IPS DF 19.7 (cell line): ENCODE measurements at regions not wholly inside any gene's neighbourhood (a gene's known extent, or its start where the extent isn't known, plus 50 kb on each side); places are given as distances from the start of the nearest gene placed in this dataset.

Experiments
- DNase-seq: peaks from one replicate; pipeline ENCODE4 v3.0.0-alpha.2; 2013; ENCODE audit warnings: low read depth, low spot score

GRCh38 chr5:74067748-74068541 lies 441.9 kb downstream of the ARHGEF28 start:
- no peak for DNase-seq

- DNase-seq = no peak
These were observed 438.9 kb downstream of the ARHGEF28 start for GRCh38 chr5:74064911-74065310.

GRCh38 chr5:74064225-74064624 lies 438.2 kb downstream of the ARHGEF28 start:
- DNase-seq = no peak

GRCh38 chr5:74063821-74064220 lies 437.8 kb downstream of the ARHGEF28 start:
- DNase-seq = no peak

- DNase-seq = no peak
These were observed 437.4 kb downstream of the ARHGEF28 start for GRCh38 chr5:74063346-74063745.

- no peak for DNase-seq
These were observed 435.3 kb downstream of the ARHGEF28 start for GRCh38 chr5:74061292-74061691.

GRCh38 chr5:74059706-74060105 lies 433.7 kb downstream of the ARHGEF28 start:
- no peak for DNase-seq

GRCh38 chr5:74056789-74057164 lies 430.8 kb downstream of the ARHGEF28 start:
- no peak for DNase-seq

GRCh38 chr5:74056107-74056788 lies 430.3 kb downstream of the ARHGEF28 start:
- no peak for DNase-seq

GRCh38 chr5:74055486-74056106 lies 429.6 kb downstream of the ARHGEF28 start:
- no peak for DNase-seq

- no peak for DNase-seq
These were observed 428.8 kb downstream of the ARHGEF28 start for GRCh38 chr5:74054641-74055421.

- DNase-seq = no peak
These were observed 428.1 kb downstream of the ARHGEF28 start for GRCh38 chr5:74054139-74054538.

- no peak for DNase-seq
These were observed 426.6 kb downstream of the ARHGEF28 start for GRCh38 chr5:74052441-74053221.

- DNase-seq = no peak
These were observed 425.1 kb downstream of the ARHGEF28 start for GRCh38 chr5:74051076-74051475.

GRCh38 chr5:74044936-74045335 lies 418.9 kb downstream of the ARHGEF28 start:
- DNase-seq = no peak

GRCh38 chr5:74042959-74043358 lies 417.0 kb downstream of the ARHGEF28 start:
- DNase-seq = no peak

- DNase-seq = no peak
These were observed 416.6 kb downstream of the ARHGEF28 start for GRCh38 chr5:74042559-74042958.

GRCh38 chr5:74041913-74042312 lies 415.9 kb downstream of the ARHGEF28 start:
- no peak for DNase-seq

- DNase-seq = no peak
These were observed 415.0 kb downstream of the ARHGEF28 start for GRCh38 chr5:74040811-74041491.

GRCh38 chr5:74040065-74040551 lies 414.1 kb downstream of the ARHGEF28 start:
- DNase-seq = no peak
